ENCODE measurements at regions not wholly inside any gene's neighbourhood (a gene's known extent, or its start where the extent isn't known, plus 50 kb on each side); places are given as distances from the start of the nearest gene placed in this dataset.

GRCh38 chr2:196399722-196400691, 228.6 kb upstream of the STK17B start:
- peak; percentile 43 for DNase-seq

- no peak for DNase-seq
Observed at GRCh38 chr2:196403471-196403870, 232.1 kb upstream of the STK17B start.

GRCh38 chr2:196404276-196404675, 232.9 kb upstream of the STK17B start:
- no peak for DNase-seq

- DNase-seq, result no peak
Observed at GRCh38 chr2:196407675-196408264, 231.7 kb upstream of the CCDC150 start.

- DNase-seq, result no peak
Observed at GRCh38 chr2:196409376-196409775, 230.1 kb upstream of the CCDC150 start.

GRCh38 chr2:196410008-196410407, 229.5 kb upstream of the CCDC150 start:
- no peak for DNase-seq

GRCh38 chr2:196413821-196414274, 225.7 kb upstream of the CCDC150 start:
- peak; percentile 80 for DNase-seq

GRCh38 chr2:196415384-196415783, 224.1 kb upstream of the CCDC150 start:
- DNase-seq, result no peak

- no peak for DNase-seq
Observed at GRCh38 chr2:196420143-196420542, 219.4 kb upstream of the CCDC150 start.

GRCh38 chr2:196421880-196422279, 217.6 kb upstream of the CCDC150 start:
- no peak for DNase-seq

- no peak for DNase-seq
Observed at GRCh38 chr2:196422361-196422760, 217.2 kb upstream of the CCDC150 start.

GRCh38 chr2:196426122-196426521, 213.4 kb upstream of the CCDC150 start:
- DNase-seq, result no peak

GRCh38 chr2:196427986-196428634, 211.4 kb upstream of the CCDC150 start:
- peak; percentile 7 for DNase-seq

GRCh38 chr2:196431076-196431475, 208.4 kb upstream of the CCDC150 start:
- no peak for DNase-seq

- DNase-seq, result peak; percentile 17
Observed at GRCh38 chr2:196431957-196432356, 207.6 kb upstream of the CCDC150 start.

- DNase-seq, result no peak
Observed at GRCh38 chr2:196433116-196433515, 206.4 kb upstream of the CCDC150 start.

GRCh38 chr2:196434217-196434616, 205.3 kb upstream of the CCDC150 start:
- no peak for DNase-seq

- no peak for DNase-seq
Observed at GRCh38 chr2:196435189-196435588, 204.3 kb upstream of the CCDC150 start.

GRCh38 chr2:196437626-196438025, 201.9 kb upstream of the CCDC150 start:
- no peak for DNase-seq

- DNase-seq, result no peak
Observed at GRCh38 chr2:196439760-196440159, 199.8 kb upstream of the CCDC150 start.

- peak; percentile 4 for DNase-seq
Observed at GRCh38 chr2:196440413-196440812, 199.1 kb upstream of the CCDC150 start.

- DNase-seq, result no peak
Observed at GRCh38 chr2:196441527-196441926, 198.0 kb upstream of the CCDC150 start.

GRCh38 chr2:196442211-196442610, 197.3 kb upstream of the CCDC150 start:
- DNase-seq, result no peak

- DNase-seq, result no peak
Observed at GRCh38 chr2:196444442-196444841, 195.1 kb upstream of the CCDC150 start.
